Lower leg skin (tissue), 3 donors: ENCODE measurements at regions not wholly inside any gene's neighbourhood (a gene's known extent, or its start where the extent isn't known, plus 50 kb on each side); places are given as distances from the start of the nearest gene placed in this dataset.

Source experiments
- CTCF ChIP-seq, 3 donors: fragments of 450-650 bp; IDR thresholded peaks; one replicate each; pipeline ENCODE4 v1.5.1; 2016; ENCODE audit warnings: antibody characterized with exemption in 3 of 3, mild to moderate bottlenecking in 3 of 3, moderate library complexity in 2 of 3
- POLR2A ChIP-seq, 2 donors: fragments of 450-650 bp; IDR thresholded peaks; one replicate each; pipeline ENCODE4 v1.6.1; 2016 to 2017; ENCODE audit warnings: antibody characterized with exemption in 2 of 2, mild to moderate bottlenecking in 1 of 2, moderate library complexity in 1 of 2

DNA sequence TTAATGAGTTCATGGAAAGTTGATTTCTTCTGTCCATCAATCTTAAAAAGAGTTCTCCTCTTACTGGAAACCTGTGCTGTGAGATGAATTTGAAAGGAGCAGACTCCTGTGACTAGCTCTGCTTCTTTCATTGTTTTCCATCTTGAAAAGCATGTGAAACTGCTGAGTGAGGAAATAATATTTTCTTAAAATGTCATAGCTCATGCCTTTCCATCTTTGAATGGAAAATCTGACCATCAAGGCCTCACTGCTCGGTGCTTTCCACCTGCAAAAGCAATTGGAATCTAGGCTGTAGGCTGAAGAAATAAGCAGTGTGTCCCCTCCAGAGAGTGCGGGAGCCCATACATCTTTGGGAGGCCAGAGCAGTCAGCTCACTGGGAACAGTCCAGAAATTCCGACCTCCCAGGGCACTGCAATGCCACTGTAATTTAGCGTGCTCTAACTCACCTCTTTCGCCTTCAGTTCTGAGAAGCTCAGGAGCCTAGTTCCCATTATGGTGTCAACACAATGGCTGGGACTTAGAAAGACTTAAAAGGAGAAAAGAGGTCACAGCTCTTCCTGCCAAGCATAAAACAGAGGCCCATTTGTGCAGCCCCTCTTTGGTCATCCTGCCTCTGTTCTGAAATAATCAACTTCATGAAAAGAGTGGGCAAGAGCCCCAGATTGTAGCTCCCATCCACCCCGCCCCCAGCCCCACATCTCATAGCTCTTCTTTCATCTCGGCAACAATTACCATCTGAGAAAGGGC lies 50.4 kb upstream of the F3 start:
- TF ChIP-seq CTCF (IDR thresholded peaks at IDR 0.05) (no peak), POLR2A (IDR thresholded peaks at IDR 0.05) (no peak)
